Suprapubic skin (tissue), 4 donors: ENCODE measurements at regions not wholly inside any gene's neighbourhood (a gene's known extent, or its start where the extent isn't known, plus 50 kb on each side); places are given as distances from the start of the nearest gene placed in this dataset.

Experiments used
- EP300 ChIP-seq: sonication (generic); formaldehyde crosslinking; IDR thresholded peaks from one replicate; pipeline ENCODE4 v1.6.1; 2017; ENCODE audit warnings: antibody characterized with exemption
- POLR2A ChIP-seq, 2 donors: fragments of 450-650 bp; IDR thresholded peaks; one replicate each; pipeline ENCODE4 v1.6.1; 2017; ENCODE audit warnings: antibody characterized with exemption in 2 of 2, mild to moderate bottlenecking in 2 of 2, moderate library complexity in 2 of 2
- POLR2AphosphoS5 ChIP-seq, 3 donors: sonication (generic); formaldehyde crosslinking; IDR thresholded peaks; one replicate each; pipeline ENCODE4 v1.6.1; 2017; ENCODE audit warnings: antibody characterized with exemption in 3 of 3
- TF ChIP-seq, protein P1 (sequence below), 2 donors: fragments of 200-600 bp in 1 of 2; fragments of 450-650 bp in 1 of 2; sonication (generic) in 1 of 2; IDR thresholded peaks; one replicate each; pipeline ENCODE4 v1.5.1; 2016 to 2019; ENCODE audit warnings: antibody characterized with exemption in 2 of 2, mild to moderate bottlenecking in 1 of 2, moderate library complexity in 1 of 2

DNA sequence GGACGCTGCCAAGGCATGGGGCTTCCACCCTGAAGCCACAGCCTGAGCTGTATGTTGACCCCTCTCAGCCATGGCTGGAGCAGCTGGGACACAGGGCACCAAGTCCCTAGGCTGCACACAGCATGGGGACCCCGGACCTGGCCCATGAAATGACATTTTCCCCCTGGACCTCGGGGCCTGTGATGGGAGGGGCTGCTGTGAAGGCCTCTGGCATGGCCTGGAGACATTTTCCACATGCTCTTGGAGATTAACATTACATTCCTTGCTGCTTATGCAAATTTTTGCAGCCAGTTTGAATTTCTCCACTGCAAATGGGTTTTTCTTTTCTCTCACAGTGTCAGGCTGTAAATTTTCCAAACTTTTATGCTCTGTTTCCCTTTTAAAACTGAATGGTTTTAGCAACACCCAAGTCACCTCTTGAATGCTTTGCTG is 463.6 kb downstream of the ZWINT start:
- TF ChIP-seq, protein P1, sequence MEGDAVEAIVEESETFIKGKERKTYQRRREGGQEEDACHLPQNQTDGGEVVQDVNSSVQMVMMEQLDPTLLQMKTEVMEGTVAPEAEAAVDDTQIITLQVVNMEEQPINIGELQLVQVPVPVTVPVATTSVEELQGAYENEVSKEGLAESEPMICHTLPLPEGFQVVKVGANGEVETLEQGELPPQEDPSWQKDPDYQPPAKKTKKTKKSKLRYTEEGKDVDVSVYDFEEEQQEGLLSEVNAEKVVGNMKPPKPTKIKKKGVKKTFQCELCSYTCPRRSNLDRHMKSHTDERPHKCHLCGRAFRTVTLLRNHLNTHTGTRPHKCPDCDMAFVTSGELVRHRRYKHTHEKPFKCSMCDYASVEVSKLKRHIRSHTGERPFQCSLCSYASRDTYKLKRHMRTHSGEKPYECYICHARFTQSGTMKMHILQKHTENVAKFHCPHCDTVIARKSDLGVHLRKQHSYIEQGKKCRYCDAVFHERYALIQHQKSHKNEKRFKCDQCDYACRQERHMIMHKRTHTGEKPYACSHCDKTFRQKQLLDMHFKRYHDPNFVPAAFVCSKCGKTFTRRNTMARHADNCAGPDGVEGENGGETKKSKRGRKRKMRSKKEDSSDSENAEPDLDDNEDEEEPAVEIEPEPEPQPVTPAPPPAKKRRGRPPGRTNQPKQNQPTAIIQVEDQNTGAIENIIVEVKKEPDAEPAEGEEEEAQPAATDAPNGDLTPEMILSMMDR (IDR thresholded peaks at IDR 0.05): no peak
- TF ChIP-seq POLR2A (IDR thresholded peaks at IDR 0.05): no peak
- TF ChIP-seq EP300: no peak
- TF ChIP-seq POLR2AphosphoS5 (IDR thresholded peaks at IDR 0.05): no peak
